HEK293 (cell line): ENCODE measurements at regions not wholly inside any gene's neighbourhood (a gene's known extent, or its start where the extent isn't known, plus 50 kb on each side); places are given as distances from the start of the nearest gene placed in this dataset.

Source experiments
- BCL11A ChIP-seq: fragments of 450-650 bp; formaldehyde crosslinking; IDR thresholded peaks from 2 replicates; pipeline ENCODE4 v1.5.1; 2016; ENCODE audit warnings: low read depth, missing biosample characterization, missing genetic modification characterization
- EGR2 ChIP-seq: fragments of 450-650 bp; formaldehyde crosslinking; IDR thresholded peaks from 2 replicates; pipeline ENCODE4 v1.5.1; 2016; ENCODE audit warnings: low read depth, missing biosample characterization, missing genetic modification characterization
- PRDM1 ChIP-seq: fragments of 450-650 bp; formaldehyde crosslinking; IDR thresholded peaks from 2 replicates; pipeline ENCODE4; 2016; ENCODE audit warnings: missing biosample characterization, missing genetic modification characterization
- ZIC2 ChIP-seq: fragments of 450-650 bp; formaldehyde crosslinking; IDR thresholded peaks from 2 replicates; pipeline ENCODE4 v1.5.1; 2016; ENCODE audit warnings: missing biosample characterization, missing genetic modification characterization
- TF ChIP-seq, protein P1 (sequence below): fragments of 450-650 bp; formaldehyde crosslinking; IDR thresholded peaks from 2 replicates; pipeline ENCODE4 v1.5.1; 2017; ENCODE audit warnings: missing biosample characterization, missing genetic modification characterization
- TF ChIP-seq, protein P2 (sequence below): fragments of 450-650 bp; formaldehyde crosslinking; IDR thresholded peaks from 2 replicates; pipeline ENCODE4 v1.5.1; 2016; ENCODE audit warnings: missing biosample characterization, missing genetic modification characterization

DNA sequence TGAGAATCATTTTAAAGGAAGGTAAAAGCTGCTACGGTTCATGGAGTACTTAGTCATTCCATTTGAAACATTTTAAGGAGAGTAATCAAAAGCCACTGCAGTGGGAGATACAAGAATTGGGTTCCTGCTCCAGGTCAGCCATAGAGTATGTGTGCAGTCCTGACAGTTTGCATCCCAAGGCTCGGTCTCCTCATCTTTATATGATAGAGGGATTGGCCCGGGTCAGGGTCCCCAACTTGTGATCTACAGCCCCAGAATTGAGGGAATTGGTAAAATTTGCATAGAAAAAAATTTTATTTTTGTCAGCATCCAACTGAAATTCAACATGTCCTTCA lies 111.9 kb upstream of the PRNP start:
- TF ChIP-seq PRDM1 (tag by site-specific recombination) (no peak), ZIC2 (tag by site-specific recombination) (no peak), BCL11A (tag by site-specific recombination) (no peak), EGR2 (no peak)
- TF ChIP-seq, protein P1, sequence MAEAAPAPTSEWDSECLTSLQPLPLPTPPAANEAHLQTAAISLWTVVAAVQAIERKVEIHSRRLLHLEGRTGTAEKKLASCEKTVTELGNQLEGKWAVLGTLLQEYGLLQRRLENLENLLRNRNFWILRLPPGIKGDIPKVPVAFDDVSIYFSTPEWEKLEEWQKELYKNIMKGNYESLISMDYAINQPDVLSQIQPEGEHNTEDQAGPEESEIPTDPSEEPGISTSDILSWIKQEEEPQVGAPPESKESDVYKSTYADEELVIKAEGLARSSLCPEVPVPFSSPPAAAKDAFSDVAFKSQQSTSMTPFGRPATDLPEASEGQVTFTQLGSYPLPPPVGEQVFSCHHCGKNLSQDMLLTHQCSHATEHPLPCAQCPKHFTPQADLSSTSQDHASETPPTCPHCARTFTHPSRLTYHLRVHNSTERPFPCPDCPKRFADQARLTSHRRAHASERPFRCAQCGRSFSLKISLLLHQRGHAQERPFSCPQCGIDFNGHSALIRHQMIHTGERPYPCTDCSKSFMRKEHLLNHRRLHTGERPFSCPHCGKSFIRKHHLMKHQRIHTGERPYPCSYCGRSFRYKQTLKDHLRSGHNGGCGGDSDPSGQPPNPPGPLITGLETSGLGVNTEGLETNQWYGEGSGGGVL = no peak
- TF ChIP-seq, protein P2, sequence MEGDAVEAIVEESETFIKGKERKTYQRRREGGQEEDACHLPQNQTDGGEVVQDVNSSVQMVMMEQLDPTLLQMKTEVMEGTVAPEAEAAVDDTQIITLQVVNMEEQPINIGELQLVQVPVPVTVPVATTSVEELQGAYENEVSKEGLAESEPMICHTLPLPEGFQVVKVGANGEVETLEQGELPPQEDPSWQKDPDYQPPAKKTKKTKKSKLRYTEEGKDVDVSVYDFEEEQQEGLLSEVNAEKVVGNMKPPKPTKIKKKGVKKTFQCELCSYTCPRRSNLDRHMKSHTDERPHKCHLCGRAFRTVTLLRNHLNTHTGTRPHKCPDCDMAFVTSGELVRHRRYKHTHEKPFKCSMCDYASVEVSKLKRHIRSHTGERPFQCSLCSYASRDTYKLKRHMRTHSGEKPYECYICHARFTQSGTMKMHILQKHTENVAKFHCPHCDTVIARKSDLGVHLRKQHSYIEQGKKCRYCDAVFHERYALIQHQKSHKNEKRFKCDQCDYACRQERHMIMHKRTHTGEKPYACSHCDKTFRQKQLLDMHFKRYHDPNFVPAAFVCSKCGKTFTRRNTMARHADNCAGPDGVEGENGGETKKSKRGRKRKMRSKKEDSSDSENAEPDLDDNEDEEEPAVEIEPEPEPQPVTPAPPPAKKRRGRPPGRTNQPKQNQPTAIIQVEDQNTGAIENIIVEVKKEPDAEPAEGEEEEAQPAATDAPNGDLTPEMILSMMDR (tag by site-specific recombination) = no peak
